DND-41 (cell line): ENCODE measurements at regions not wholly inside any gene's neighbourhood (a gene's known extent, or its start where the extent isn't known, plus 50 kb on each side); places are given as distances from the start of the nearest gene placed in this dataset.

Source experiments
- ATAC-seq: fragments of 200-7000 bp; cut with Tn5 transposase; 3 replicates; pipeline ENCODE4 v1.9.1; 2021; ENCODE audit warnings: low read depth; ENCODE audit not compliant: insufficient read depth
- DNase-seq: peaks from one replicate; pipeline ENCODE4 v3.0.0-alpha.2; 2020
- H2AFZ ChIP-seq: 2 replicates; pipeline ENCODE4 v1.6.0; 2012; ENCODE audit warnings: low read depth, low read length
- H3K27ac ChIP-seq: 2 replicates; pipeline ENCODE4 v1.5.1; 2012; ENCODE audit warnings: low read length, inconsistent platforms
- H3K27me3 ChIP-seq: fragments of 200-600 bp; sonication (generic); 2 replicates; pipeline ENCODE4 v1.6.0; 2012; ENCODE audit warnings: low read length, mild to moderate bottlenecking, inconsistent platforms; ENCODE audit not compliant: insufficient read depth, poor library complexity
- H3K36me3 ChIP-seq: 2 replicates; pipeline ENCODE4 v1.5.1; 2012; ENCODE audit warnings: low read length, inconsistent platforms; ENCODE audit not compliant: insufficient read depth
- H3K4me1 ChIP-seq: 2 replicates; pipeline ENCODE4 v1.5.1; 2012; ENCODE audit warnings: mild to moderate bottlenecking, low read length; ENCODE audit not compliant: insufficient read depth
- H3K4me2 ChIP-seq: 2 replicates; pipeline ENCODE4 v1.6.0; 2012; ENCODE audit warnings: mild to moderate bottlenecking, moderate library complexity, low read length, inconsistent platforms; ENCODE audit not compliant: insufficient read depth
- H3K4me3 ChIP-seq, 2 experiments: fragments of 200-600 bp in 1 of 2; shearing (Covaris generic) in 1 of 2; 2 replicates each; pipeline ENCODE4 v1.5.1; 2012 to 2016; ENCODE audit warnings: inconsistent platforms in 2 of 2, low read length in 2 of 2, mild to moderate bottlenecking in 2 of 2, low read depth in 1 of 2, moderate library complexity in 1 of 2
- H3K79me2 ChIP-seq: 2 replicates; pipeline ENCODE4 v1.6.0; 2012; ENCODE audit warnings: low read length, inconsistent platforms; ENCODE audit not compliant: insufficient read depth
- H3K9ac ChIP-seq: 2 replicates; pipeline ENCODE4 v1.6.0; 2012; ENCODE audit warnings: low read depth, mild to moderate bottlenecking, inconsistent platforms, low read length, moderate library complexity
- H3K9me3 ChIP-seq: 2 replicates; pipeline ENCODE4 v1.5.1; 2012; ENCODE audit warnings: low read length, moderate library complexity, mild to moderate bottlenecking, inconsistent platforms; ENCODE audit not compliant: insufficient read depth, severe bottlenecking
- H4K20me1 ChIP-seq: 2 replicates; pipeline ENCODE4 v1.6.0; 2012; ENCODE audit warnings: low read length; ENCODE audit not compliant: insufficient read depth
- CTCF ChIP-seq: IDR thresholded peaks from 2 replicates; pipeline ENCODE4 v1.5.1; 2012; ENCODE audit warnings: borderline replicate concordance, low read length, moderate library complexity, mild to moderate bottlenecking; ENCODE audit not compliant: poor library complexity, severe bottlenecking; ENCODE audit errors: extremely low read depth
- EZH2 ChIP-seq: IDR thresholded peaks from 3 replicates; pipeline ENCODE4 v1.6.1; 2012; ENCODE audit warnings: borderline replicate concordance, low read depth, mild to moderate bottlenecking, moderate library complexity, low read length, inconsistent platforms; ENCODE audit not compliant: severe bottlenecking

GRCh38 chr15:70505411-70505919, 257.9 kb downstream of the UACA start:
- Histone ChIP-seq H3K36me3 (no peaks in the 10 kb centered on the region), H3K79me2 (no peaks in the 10 kb centered on the region), H2AFZ (no peak overlapping the region), H3K27ac (no peak overlapping the region), H3K4me1 (peaks cover 20% of the 10 kb centered on the region), H3K9me3 (peaks cover 12% of the 10 kb centered on the region), H3K4me3 (no peak overlapping the region), H3K9ac (no peak overlapping the region), H3K4me2 (no peak overlapping the region), H4K20me1 (peaks cover 23% of the 10 kb centered on the region), H3K27me3 (no peaks in the 10 kb centered on the region)
- TF ChIP-seq EZH2 (no peak), CTCF (no peak)
- DNase-seq (no peak), ATAC-seq (peak; percentile 43; the same call in 1 of the 3 replicates)

GRCh38 chr15:70504988-70505387, 258.4 kb downstream of the UACA start:
- DNase-seq (no peak), ATAC-seq (no peak)
- Histone ChIP-seq H2AFZ (no peak overlapping the region), H4K20me1 (peaks cover 23% of the 10 kb centered on the region), H3K9ac (no peak overlapping the region), H3K36me3 (no peaks in the 10 kb centered on the region), H3K4me3 (no peak overlapping the region), H3K79me2 (no peaks in the 10 kb centered on the region), H3K9me3 (peaks cover 9% of the 10 kb centered on the region), H3K27me3 (no peaks in the 10 kb centered on the region), H3K4me1 (peaks cover 20% of the 10 kb centered on the region), H3K4me2 (no peak overlapping the region), H3K27ac (no peak overlapping the region)
- TF ChIP-seq EZH2 (no peak), CTCF (no peak)

- TF ChIP-seq CTCF (no peak), EZH2 (no peak)
- DNase-seq (peak; percentile 62), ATAC-seq (peak; percentile 76)
- no peaks in the 10 kb centered on the region for H3K79me2 ChIP-seq
- H3K27ac ChIP-seq: no peak overlapping the region
- peaks cover 6% of the 10 kb centered on the region for H3K27me3 ChIP-seq
- H2AFZ ChIP-seq: no peak overlapping the region
- H4K20me1 ChIP-seq: peaks cover 28% of the 10 kb centered on the region
- no peak overlapping the region for H3K9ac ChIP-seq
- H3K4me3 ChIP-seq: no peak overlapping the region
- peak overlapping the region; percentile 16; the same call in 1 of the 2 replicates for H3K4me2 ChIP-seq
- H3K9me3 ChIP-seq: peaks cover 3% of the 10 kb centered on the region
- H3K36me3 ChIP-seq: no peaks in the 10 kb centered on the region
- peaks cover 20% of the 10 kb centered on the region for H3K4me1 ChIP-seq
These were observed 258.9 kb downstream of the UACA start for GRCh38 chr15:70504299-70504951.
